Cardiac fibroblast (primary cell): ENCODE measurements at regions not wholly inside any gene's neighbourhood (a gene's known extent, or its start where the extent isn't known, plus 50 kb on each side); places are given as distances from the start of the nearest gene placed in this dataset.

Source experiments
- DNase-seq, 2 donors: peaks; one replicate each; pipeline versions ENCODE4 v3.0.0 to v3.0.0-alpha.2; 2010; ENCODE audit warnings: low read depth in 2 of 2
- H3K4me3 ChIP-seq, 2 donors: replicated peaks in 1 of 2; 1 replicate in 1 of 2; 2 replicates in 1 of 2; pipeline ENCODE4 v1.5.1; 2011; ENCODE audit warnings: low read depth in 2 of 2, low read length in 2 of 2, mild to moderate bottlenecking in 2 of 2, moderate library complexity in 1 of 2
- CTCF ChIP-seq: IDR thresholded peaks from one replicate; pipeline ENCODE4 v1.5.1; 2011; ENCODE audit warnings: low read depth, mild to moderate bottlenecking, low read length, inconsistent platforms

- no peak for DNase-seq
- TF ChIP-seq CTCF: no peak
- no peak overlapping the region for H3K4me3 ChIP-seq
These were observed 169.4 kb downstream of the MAD2L1 start for GRCh38 chr4:119897260-119897659.

DNA sequence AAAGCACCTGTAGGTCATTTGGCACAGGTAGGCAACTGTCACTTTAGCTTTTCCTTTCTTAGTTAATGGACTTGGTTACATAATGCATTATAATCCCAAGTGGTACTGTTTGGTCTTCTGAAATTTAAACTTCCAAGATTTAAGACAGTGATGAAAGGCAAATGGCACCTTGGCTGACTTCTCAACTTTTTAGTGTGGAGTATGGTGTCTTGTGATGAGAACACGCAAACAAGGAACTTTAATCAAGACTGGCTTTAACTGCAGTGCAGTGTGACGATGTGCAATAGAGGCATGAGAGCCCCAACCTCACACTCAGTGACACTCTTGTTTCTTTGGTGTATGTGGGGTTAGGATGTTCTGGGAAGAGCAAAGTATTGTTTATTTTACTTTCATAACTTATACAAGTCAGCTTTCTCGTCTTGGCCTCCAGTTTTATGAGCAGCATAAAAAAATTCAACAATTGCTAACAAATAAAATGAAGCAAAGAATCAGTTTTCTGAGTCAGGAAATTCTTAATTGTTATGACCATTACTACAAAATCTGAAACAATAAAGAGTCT, 171.9 kb downstream of the MAD2L1 start:
- no peak overlapping the region for H3K4me3 ChIP-seq
- DNase-seq: no peak
- no peak for TF ChIP-seq CTCF

DNA sequence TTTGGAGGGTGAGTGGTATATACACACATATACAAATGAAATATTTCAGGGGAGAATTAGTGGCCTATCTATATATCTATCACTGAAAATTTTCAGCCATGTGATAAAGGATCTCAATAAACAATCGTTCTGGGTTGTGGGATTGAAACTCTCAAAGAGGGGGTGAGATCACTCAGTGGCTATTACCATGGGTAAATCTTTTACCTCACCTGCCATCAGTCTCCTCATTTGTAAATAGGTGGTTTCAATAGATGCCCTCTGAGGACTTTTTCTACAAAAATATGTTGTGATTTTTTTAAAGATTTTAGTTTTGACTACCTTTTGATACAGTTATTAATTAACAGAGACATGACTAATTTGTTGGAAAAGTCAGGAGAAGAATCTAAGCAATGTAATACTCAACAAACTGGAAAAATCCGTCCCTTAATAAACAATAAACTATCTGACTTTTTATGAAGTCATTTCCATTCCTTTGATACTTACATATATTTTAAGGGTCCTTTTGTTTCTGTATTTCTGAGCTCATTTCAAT, 192.8 kb downstream of the MAD2L1 start:
- DNase-seq: no peak
- H3K4me3 ChIP-seq: no peak overlapping the region
- TF ChIP-seq CTCF: no peak

DNA sequence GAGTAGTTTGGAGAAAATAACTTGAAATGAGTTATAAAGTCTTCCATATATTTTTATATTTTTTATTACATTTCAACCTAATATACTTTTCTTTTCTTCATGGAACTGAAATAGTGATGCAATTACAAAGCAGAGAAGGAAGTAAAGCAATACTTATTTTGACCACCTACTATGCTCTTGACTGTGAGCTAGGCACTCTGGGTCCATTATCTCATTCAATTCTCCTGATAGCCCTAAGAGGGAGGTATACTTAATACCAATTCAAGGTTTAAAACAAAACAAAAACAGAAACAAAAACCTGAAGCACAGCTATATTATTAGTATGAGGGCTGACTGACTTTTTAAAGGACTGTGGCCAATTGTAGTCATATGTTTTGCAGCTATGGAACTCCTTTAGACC, 193.5 kb downstream of the MAD2L1 start:
- TF ChIP-seq CTCF: no peak
- H3K4me3 ChIP-seq: no peak overlapping the region
- no peak for DNase-seq

GRCh38 chr4:119872371-119873016, 194.2 kb downstream of the MAD2L1 start:
- no peak for TF ChIP-seq CTCF
- DNase-seq: no peak
- no peak overlapping the region for H3K4me3 ChIP-seq

GRCh38 chr4:119870856-119871255, 195.8 kb downstream of the MAD2L1 start:
- TF ChIP-seq CTCF: no peak
- H3K4me3 ChIP-seq: no peak overlapping the region
- DNase-seq: no peak
